K562 (cell line): ENCODE measurements at regions not wholly inside any gene's neighbourhood (a gene's known extent, or its start where the extent isn't known, plus 50 kb on each side); places are given as distances from the start of the nearest gene placed in this dataset.

Experiments
- BACH1 ChIP-seq: fragments of 200-800 bp; sonication (Bioruptor generic); IDR thresholded peaks from 2 replicates; pipeline ENCODE4 v1.6.1; 2016; ENCODE audit warnings: missing genetic modification characterization, missing compliant biosample characterization
- BRD4 ChIP-seq: fragments of 200-600 bp; sonication (generic); IDR thresholded peaks from 2 replicates; pipeline ENCODE4 v1.6.1; 2017; ENCODE audit warnings: inconsistent platforms
- CBFA2T2 ChIP-seq: fragments of 450-650 bp; conservative IDR thresholded peaks from 2 replicates; pipeline ENCODE4 v1.6.1; 2017; ENCODE audit warnings: mild to moderate bottlenecking
- FOXK2 ChIP-seq, 2 experiments: fragments of 450-650 bp; IDR thresholded peaks in 1 of 2; conservative IDR thresholded peaks in 1 of 2; 2 replicates each; pipeline ENCODE4 v1.6.1; 2016; ENCODE audit warnings: low read depth in 2 of 2, mild to moderate bottlenecking in 1 of 2
- HNRNPK ChIP-seq: fragments of 200-400 bp; formaldehyde crosslinking; IDR thresholded peaks from one replicate; pipeline ENCODE4 v1.6.1; 2018; ENCODE audit warnings: mild to moderate bottlenecking, low read depth, low read length; ENCODE audit not compliant: poor library complexity, severe bottlenecking
- KLF6 ChIP-seq: fragments of 250-450 bp; sonication (Bioruptor Pico); IDR thresholded peaks from 2 replicates; pipeline ENCODE4 v1.4.0; 2020; ENCODE audit warnings: mild to moderate bottlenecking, moderate library complexity, borderline replicate concordance
- MEF2A ChIP-seq: IDR thresholded peaks from 2 replicates; pipeline ENCODE4 v1.6.1; 2011; ENCODE audit warnings: low read depth, mild to moderate bottlenecking, low read length, moderate library complexity; ENCODE audit not compliant: control insufficient read depth
- MNT ChIP-seq, 2 experiments: fragments of 450-650 bp; conservative IDR thresholded peaks; 2 replicates each; pipeline ENCODE4 v1.6.1; 2017; ENCODE audit warnings: mild to moderate bottlenecking in 2 of 2, moderate library complexity in 2 of 2
- POLR2A ChIP-seq: fragments of 450-650 bp; conservative IDR thresholded peaks from 2 replicates; pipeline ENCODE4 v1.6.1; 2016
- TFE3 ChIP-seq: fragments of 450-650 bp; formaldehyde crosslinking; IDR thresholded peaks from 2 replicates; pipeline ENCODE4 v1.4.0; 2020; ENCODE audit warnings: mild to moderate bottlenecking, mixed read lengths
- ZBTB40 ChIP-seq, 2 experiments: fragments of 450-650 bp in 1 of 2; sonication (generic) in 1 of 2; formaldehyde crosslinking in 1 of 2; IDR thresholded peaks; 2 replicates each; pipeline versions ENCODE4 v1.7.1 to v1.9.0; 2016 to 2022; ENCODE audit warnings: inconsistent platforms in 1 of 2, mild to moderate bottlenecking in 1 of 2, missing genetic modification reagents in 1 of 2
- ZBTB43 ChIP-seq: sonication (generic); formaldehyde crosslinking; IDR thresholded peaks from 2 replicates; pipeline ENCODE4 v1.8.0; 2023; ENCODE audit warnings: mild to moderate bottlenecking, missing genetic modification reagents

GRCh38 chr12:93302331-93303229 is 75.1 kb upstream of the NUDT4 start (continued):
- TF ChIP-seq MNT (conservative IDR thresholded peaks at IDR 0.05): 0 out of 4 replicates have a peak, but pooled peaks of 1 of the 2 experiments have one; percentile 16
- TF ChIP-seq BACH1 (tag): peak; percentile 43; the same call in 1 of the 2 replicates
- no peak for TF ChIP-seq HNRNPK
- TF ChIP-seq KLF6 (CRISPR knock-in tag): 0 out of 2 replicates have a peak, but pooled peaks have one; percentile 28
- TF ChIP-seq ZBTB40 (IDR thresholded peaks at IDR 0.05): no peak
- no peak for TF ChIP-seq ZBTB40 (CRISPR knock-in tag; IDR thresholded peaks at IDR 0.05)
- TF ChIP-seq MEF2A: no peak
- TF ChIP-seq CBFA2T2: no peak
- TF ChIP-seq FOXK2 (conservative IDR thresholded peaks at IDR 0.05 in 1 of 2, IDR thresholded peaks at IDR 0.05 in 1 of 2; ENCODE audit: low read depth in 2 of 2): peak; percentile 46 to 50; a peak in 2 of 4 replicates
- no peak for TF ChIP-seq ZBTB43
- TF ChIP-seq TFE3: no peak
- TF ChIP-seq POLR2A: no peak
- no peak for TF ChIP-seq BRD4
